Colonic mucosa (tissue), 4 donors: ENCODE measurements at regions not wholly inside any gene's neighbourhood (a gene's known extent, or its start where the extent isn't known, plus 50 kb on each side); places are given as distances from the start of the nearest gene placed in this dataset.
"Not testable (repeated sequence)": the region's sequence is repeated elsewhere in the genome, so short reads cannot be mapped to it uniquely, and the experiment has no call there.

ENCODE experiments used
- DNase-seq: peaks from one replicate; pipeline ENCODE4 v3.0.0-alpha.2; 2020
- H3K27ac ChIP-seq: fragments of 200-600 bp; one replicate; pipeline ENCODE4 v1.8.0; 2021
- H3K27me3 ChIP-seq: fragments of 200-600 bp; one replicate; pipeline ENCODE4 v1.8.0; 2021
- H3K36me3 ChIP-seq: fragments of 200-600 bp; one replicate; pipeline ENCODE4 v1.8.0; 2021
- H3K4me1 ChIP-seq: fragments of 200-600 bp; one replicate; pipeline ENCODE4 v1.8.0; 2021; ENCODE audit warnings: mild to moderate bottlenecking
- H3K4me3 ChIP-seq: fragments of 200-600 bp; one replicate; pipeline ENCODE4 v1.8.0; 2021
- H3K9ac ChIP-seq, 2 donors: one replicate each; pipeline ENCODE4 v1.7.0; 2013; ENCODE audit warnings: control low read depth in 2 of 2, low read depth in 2 of 2, low read length in 2 of 2
- H3K9me3 ChIP-seq: fragments of 200-600 bp; one replicate; pipeline ENCODE4 v1.8.0; 2021
- CTCF ChIP-seq: fragments of 200-600 bp; IDR thresholded peaks from one replicate; pipeline ENCODE4 v1.8.0; 2022; ENCODE audit warnings: antibody characterized with exemption, mild to moderate bottlenecking
- intact Hi-C: fragments of 100-400 bp; cut with DNase I; formaldehyde crosslinking; loops from one replicate; pipeline ENCODE4 v1.14.1; 2022
- donor health status: healthy.
- donor health status: DM: no; HTN: no; CAD: no.
- donor health status: DM: no; HTN: no; CAD: no.

- H3K4me3 ChIP-seq, intact Hi-C loops, H3K9me3 ChIP-seq, DNase-seq, H3K27me3 ChIP-seq, H3K9ac ChIP-seq, H3K27ac ChIP-seq, H3K4me1 ChIP-seq, H3K36me3 ChIP-seq: not testable (repeated sequence)
Measured at GRCh38 chr2:215889240-215889969, 123.9 kb downstream of the MREG start.

GRCh38 chr2:215888680-215889079, 124.7 kb downstream of the MREG start:
- Histone ChIP-seq H3K27ac (no peak overlapping the region), H3K36me3 (no peaks in the 10 kb centered on the region), H3K4me1 (no peaks in the 10 kb centered on the region), H3K27me3 (no peaks in the 10 kb centered on the region), H3K4me3 (no peak overlapping the region), H3K9me3 (no peaks in the 10 kb centered on the region), H3K9ac (no peak overlapping the region)
- intact Hi-C loops, result no loop called here
- no peak for DNase-seq
- TF ChIP-seq CTCF, result no peak

GRCh38 chr2:215887303-215887702, 126.0 kb downstream of the MREG start:
- Histone ChIP-seq H3K36me3 (no peaks in the 10 kb centered on the region), H3K4me3 (no peak overlapping the region), H3K27me3 (no peaks in the 10 kb centered on the region), H3K4me1 (no peaks in the 10 kb centered on the region), H3K27ac (no peak overlapping the region), H3K9ac (no peak overlapping the region), H3K9me3 (no peaks in the 10 kb centered on the region)
- intact Hi-C loops, result no loop called here
- no peak for TF ChIP-seq CTCF
- DNase-seq, result no peak

GRCh38 chr2:215886022-215886421, 127.3 kb downstream of the MREG start:
- H3K9me3 ChIP-seq, result no peaks in the 10 kb centered on the region
- H3K36me3 ChIP-seq, result no peaks in the 10 kb centered on the region
- DNase-seq, result no peak
- H3K27me3 ChIP-seq, result no peaks in the 10 kb centered on the region
- intact Hi-C loops, result no loop called here
- no peak overlapping the region for H3K9ac ChIP-seq
- TF ChIP-seq CTCF, result no peak
- no peak overlapping the region for H3K27ac ChIP-seq
- H3K4me1 ChIP-seq, result no peaks in the 10 kb centered on the region
- no peak overlapping the region for H3K4me3 ChIP-seq

GRCh38 chr2:215885536-215885935, 127.8 kb downstream of the MREG start:
- no peak for DNase-seq
- Histone ChIP-seq H3K27ac (no peak overlapping the region), H3K9me3 (no peaks in the 10 kb centered on the region), H3K36me3 (no peaks in the 10 kb centered on the region), H3K9ac (no peak overlapping the region), H3K4me1 (no peaks in the 10 kb centered on the region), H3K4me3 (no peak overlapping the region), H3K27me3 (no peaks in the 10 kb centered on the region)
- TF ChIP-seq CTCF, result no peak
- intact Hi-C loops, result no loop called here

- no peaks in the 10 kb centered on the region for H3K4me1 ChIP-seq
- H3K27ac ChIP-seq, result no peak overlapping the region
Measured at GRCh38 chr2:215884451-215885087, 128.8 kb downstream of the MREG start.

More at GRCh38 chr2:215884451-215885087, 128.8 kb downstream of the MREG start:
- Histone ChIP-seq H3K4me3 (no peak overlapping the region), H3K9ac (no peak overlapping the region), H3K36me3 (no peaks in the 10 kb centered on the region), H3K9me3 (no peaks in the 10 kb centered on the region), H3K27me3 (no peaks in the 10 kb centered on the region)
- no peak for TF ChIP-seq CTCF
- no peak for DNase-seq
- intact Hi-C loops, result no loop called here
